ENCODE measurements at regions not wholly inside any gene's neighbourhood (a gene's known extent, or its start where the extent isn't known, plus 50 kb on each side); places are given as distances from the start of the nearest gene placed in this dataset.

DNA sequence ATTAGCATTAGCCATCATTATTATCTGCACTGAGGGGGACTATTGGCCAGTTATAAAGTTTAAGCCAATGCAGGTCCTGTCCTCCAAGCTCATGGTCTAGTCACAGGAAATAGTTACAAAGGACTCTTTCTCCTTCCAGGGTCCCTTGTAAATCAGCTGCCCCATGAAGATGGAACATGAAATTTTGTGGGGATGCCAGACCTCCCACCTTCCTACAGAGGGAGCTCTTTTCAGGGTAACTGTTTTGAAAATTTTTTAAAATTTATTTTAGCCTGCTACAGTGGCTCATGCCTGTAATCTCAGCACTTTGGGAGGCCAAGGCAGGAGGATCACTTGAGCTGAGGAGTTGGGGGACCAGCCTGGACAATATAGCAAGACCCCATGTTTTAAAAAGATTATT is 124.4 kb upstream of the SLC34A2 start:
- Histone ChIP-seq H3F3A (replicated peaks; ENCODE audit: low read depth) (no peaks in the 10 kb centered on the region), H3K4me3 (no peak overlapping the region), H3K4me2 (no peak overlapping the region), H4K20me1 (replicated peaks; ENCODE audit: insufficient read depth) (no peaks in the 10 kb centered on the region), H3K36me3 (ENCODE audit: insufficient read depth) (no peaks in the 10 kb centered on the region), H3K27ac (ENCODE audit: low read depth) (no peak overlapping the region), H3K79me2 (replicated peaks; ENCODE audit: insufficient read depth) (no peaks in the 10 kb centered on the region), H3K27me3 (ENCODE audit: insufficient read depth) (no peaks in the 10 kb centered on the region), H3K4me1 (ENCODE audit: insufficient read depth) (no peaks in the 10 kb centered on the region), H3K9me2 (ENCODE audit: insufficient read depth) (no peaks in the 10 kb centered on the region), H2AFZ (no peak overlapping the region)
- ATAC-seq: no peak
- H3K4me3 Mint-ChIP-seq: no peak overlapping the region
- H3K36me3 Mint-ChIP-seq (ENCODE audit: low read depth): no peaks in the 10 kb centered on the region
- 0 out of 3 replicates have a peak, but pooled peaks cover 3% of the 10 kb centered on the region for H3K9me3 Mint-ChIP-seq
- H3K27ac Mint-ChIP-seq: no peak overlapping the region
- peaks cover 13% of the 10 kb centered on the region for H3K4me1 Mint-ChIP-seq
- DNase-seq (ENCODE audit: low spot score): peak; percentile 56
- TF ChIP-seq EZH2 (IDR thresholded peaks at IDR 0.05; ENCODE audit: low read depth, unreplicated experiment): no peak
- TF ChIP-seq, protein P1, sequence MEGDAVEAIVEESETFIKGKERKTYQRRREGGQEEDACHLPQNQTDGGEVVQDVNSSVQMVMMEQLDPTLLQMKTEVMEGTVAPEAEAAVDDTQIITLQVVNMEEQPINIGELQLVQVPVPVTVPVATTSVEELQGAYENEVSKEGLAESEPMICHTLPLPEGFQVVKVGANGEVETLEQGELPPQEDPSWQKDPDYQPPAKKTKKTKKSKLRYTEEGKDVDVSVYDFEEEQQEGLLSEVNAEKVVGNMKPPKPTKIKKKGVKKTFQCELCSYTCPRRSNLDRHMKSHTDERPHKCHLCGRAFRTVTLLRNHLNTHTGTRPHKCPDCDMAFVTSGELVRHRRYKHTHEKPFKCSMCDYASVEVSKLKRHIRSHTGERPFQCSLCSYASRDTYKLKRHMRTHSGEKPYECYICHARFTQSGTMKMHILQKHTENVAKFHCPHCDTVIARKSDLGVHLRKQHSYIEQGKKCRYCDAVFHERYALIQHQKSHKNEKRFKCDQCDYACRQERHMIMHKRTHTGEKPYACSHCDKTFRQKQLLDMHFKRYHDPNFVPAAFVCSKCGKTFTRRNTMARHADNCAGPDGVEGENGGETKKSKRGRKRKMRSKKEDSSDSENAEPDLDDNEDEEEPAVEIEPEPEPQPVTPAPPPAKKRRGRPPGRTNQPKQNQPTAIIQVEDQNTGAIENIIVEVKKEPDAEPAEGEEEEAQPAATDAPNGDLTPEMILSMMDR (conservative IDR thresholded peaks at IDR 0.05; ENCODE audit: low read depth in 2 of 2): peak; percentile 65 to 78
- peaks cover 2% of the 10 kb centered on the region for H3K27me3 Mint-ChIP-seq (ENCODE audit: insufficient read depth, low read depth, poor library complexity)

DNA sequence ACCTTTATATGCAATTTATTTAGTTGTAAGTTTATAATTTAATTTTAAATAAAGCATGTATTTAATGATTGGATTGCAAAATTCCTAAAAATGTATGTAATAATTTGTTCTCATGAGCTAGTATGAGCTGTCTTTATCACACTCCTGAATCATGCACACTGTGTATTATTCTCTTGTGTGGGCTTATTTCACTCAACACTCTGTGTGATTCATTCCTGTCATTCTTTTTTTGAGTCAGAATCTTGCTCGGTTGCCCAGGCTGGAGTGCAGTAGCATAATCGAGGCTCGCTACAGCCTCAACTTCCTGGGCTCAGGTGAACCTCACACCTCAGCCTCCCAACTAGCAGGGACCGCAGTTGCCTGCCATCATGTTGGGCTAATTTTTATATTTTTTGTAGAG is 123.1 kb upstream of the SLC34A2 start:
- Histone ChIP-seq H3K36me3 (ENCODE audit: insufficient read depth) (no peaks in the 10 kb centered on the region), H2AFZ (no peak overlapping the region), H3K4me1 (ENCODE audit: insufficient read depth) (no peaks in the 10 kb centered on the region), H3K27me3 (ENCODE audit: insufficient read depth) (no peaks in the 10 kb centered on the region), H3K4me2 (no peak overlapping the region), H3K79me2 (replicated peaks; ENCODE audit: insufficient read depth) (no peaks in the 10 kb centered on the region), H3K27ac (ENCODE audit: low read depth) (no peak overlapping the region), H3F3A (replicated peaks; ENCODE audit: low read depth) (no peaks in the 10 kb centered on the region), H4K20me1 (replicated peaks; ENCODE audit: insufficient read depth) (no peaks in the 10 kb centered on the region), H3K4me3 (no peak overlapping the region), H3K9me2 (ENCODE audit: insufficient read depth) (no peaks in the 10 kb centered on the region)
- Mint-ChIP-seq H3K27me3 (ENCODE audit: insufficient read depth, low read depth, poor library complexity) (peaks cover 6% of the 10 kb centered on the region), H3K9me3 (0 out of 3 replicates have a peak, but pooled peaks cover 3% of the 10 kb centered on the region), H3K4me3 (no peak overlapping the region), H3K36me3 (ENCODE audit: low read depth) (no peaks in the 10 kb centered on the region), H3K27ac (no peak overlapping the region), H3K4me1 (peaks cover 13% of the 10 kb centered on the region)
- DNase-seq (ENCODE audit: low spot score) (no peak), ATAC-seq (no peak)
- TF ChIP-seq, protein P2, sequence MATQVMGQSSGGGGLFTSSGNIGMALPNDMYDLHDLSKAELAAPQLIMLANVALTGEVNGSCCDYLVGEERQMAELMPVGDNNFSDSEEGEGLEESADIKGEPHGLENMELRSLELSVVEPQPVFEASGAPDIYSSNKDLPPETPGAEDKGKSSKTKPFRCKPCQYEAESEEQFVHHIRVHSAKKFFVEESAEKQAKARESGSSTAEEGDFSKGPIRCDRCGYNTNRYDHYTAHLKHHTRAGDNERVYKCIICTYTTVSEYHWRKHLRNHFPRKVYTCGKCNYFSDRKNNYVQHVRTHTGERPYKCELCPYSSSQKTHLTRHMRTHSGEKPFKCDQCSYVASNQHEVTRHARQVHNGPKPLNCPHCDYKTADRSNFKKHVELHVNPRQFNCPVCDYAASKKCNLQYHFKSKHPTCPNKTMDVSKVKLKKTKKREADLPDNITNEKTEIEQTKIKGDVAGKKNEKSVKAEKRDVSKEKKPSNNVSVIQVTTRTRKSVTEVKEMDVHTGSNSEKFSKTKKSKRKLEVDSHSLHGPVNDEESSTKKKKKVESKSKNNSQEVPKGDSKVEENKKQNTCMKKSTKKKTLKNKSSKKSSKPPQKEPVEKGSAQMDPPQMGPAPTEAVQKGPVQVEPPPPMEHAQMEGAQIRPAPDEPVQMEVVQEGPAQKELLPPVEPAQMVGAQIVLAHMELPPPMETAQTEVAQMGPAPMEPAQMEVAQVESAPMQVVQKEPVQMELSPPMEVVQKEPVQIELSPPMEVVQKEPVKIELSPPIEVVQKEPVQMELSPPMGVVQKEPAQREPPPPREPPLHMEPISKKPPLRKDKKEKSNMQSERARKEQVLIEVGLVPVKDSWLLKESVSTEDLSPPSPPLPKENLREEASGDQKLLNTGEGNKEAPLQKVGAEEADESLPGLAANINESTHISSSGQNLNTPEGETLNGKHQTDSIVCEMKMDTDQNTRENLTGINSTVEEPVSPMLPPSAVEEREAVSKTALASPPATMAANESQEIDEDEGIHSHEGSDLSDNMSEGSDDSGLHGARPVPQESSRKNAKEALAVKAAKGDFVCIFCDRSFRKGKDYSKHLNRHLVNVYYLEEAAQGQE (IDR thresholded peaks at IDR 0.05; ENCODE audit: unreplicated experiment): no peak
- TF ChIP-seq, protein P3, sequence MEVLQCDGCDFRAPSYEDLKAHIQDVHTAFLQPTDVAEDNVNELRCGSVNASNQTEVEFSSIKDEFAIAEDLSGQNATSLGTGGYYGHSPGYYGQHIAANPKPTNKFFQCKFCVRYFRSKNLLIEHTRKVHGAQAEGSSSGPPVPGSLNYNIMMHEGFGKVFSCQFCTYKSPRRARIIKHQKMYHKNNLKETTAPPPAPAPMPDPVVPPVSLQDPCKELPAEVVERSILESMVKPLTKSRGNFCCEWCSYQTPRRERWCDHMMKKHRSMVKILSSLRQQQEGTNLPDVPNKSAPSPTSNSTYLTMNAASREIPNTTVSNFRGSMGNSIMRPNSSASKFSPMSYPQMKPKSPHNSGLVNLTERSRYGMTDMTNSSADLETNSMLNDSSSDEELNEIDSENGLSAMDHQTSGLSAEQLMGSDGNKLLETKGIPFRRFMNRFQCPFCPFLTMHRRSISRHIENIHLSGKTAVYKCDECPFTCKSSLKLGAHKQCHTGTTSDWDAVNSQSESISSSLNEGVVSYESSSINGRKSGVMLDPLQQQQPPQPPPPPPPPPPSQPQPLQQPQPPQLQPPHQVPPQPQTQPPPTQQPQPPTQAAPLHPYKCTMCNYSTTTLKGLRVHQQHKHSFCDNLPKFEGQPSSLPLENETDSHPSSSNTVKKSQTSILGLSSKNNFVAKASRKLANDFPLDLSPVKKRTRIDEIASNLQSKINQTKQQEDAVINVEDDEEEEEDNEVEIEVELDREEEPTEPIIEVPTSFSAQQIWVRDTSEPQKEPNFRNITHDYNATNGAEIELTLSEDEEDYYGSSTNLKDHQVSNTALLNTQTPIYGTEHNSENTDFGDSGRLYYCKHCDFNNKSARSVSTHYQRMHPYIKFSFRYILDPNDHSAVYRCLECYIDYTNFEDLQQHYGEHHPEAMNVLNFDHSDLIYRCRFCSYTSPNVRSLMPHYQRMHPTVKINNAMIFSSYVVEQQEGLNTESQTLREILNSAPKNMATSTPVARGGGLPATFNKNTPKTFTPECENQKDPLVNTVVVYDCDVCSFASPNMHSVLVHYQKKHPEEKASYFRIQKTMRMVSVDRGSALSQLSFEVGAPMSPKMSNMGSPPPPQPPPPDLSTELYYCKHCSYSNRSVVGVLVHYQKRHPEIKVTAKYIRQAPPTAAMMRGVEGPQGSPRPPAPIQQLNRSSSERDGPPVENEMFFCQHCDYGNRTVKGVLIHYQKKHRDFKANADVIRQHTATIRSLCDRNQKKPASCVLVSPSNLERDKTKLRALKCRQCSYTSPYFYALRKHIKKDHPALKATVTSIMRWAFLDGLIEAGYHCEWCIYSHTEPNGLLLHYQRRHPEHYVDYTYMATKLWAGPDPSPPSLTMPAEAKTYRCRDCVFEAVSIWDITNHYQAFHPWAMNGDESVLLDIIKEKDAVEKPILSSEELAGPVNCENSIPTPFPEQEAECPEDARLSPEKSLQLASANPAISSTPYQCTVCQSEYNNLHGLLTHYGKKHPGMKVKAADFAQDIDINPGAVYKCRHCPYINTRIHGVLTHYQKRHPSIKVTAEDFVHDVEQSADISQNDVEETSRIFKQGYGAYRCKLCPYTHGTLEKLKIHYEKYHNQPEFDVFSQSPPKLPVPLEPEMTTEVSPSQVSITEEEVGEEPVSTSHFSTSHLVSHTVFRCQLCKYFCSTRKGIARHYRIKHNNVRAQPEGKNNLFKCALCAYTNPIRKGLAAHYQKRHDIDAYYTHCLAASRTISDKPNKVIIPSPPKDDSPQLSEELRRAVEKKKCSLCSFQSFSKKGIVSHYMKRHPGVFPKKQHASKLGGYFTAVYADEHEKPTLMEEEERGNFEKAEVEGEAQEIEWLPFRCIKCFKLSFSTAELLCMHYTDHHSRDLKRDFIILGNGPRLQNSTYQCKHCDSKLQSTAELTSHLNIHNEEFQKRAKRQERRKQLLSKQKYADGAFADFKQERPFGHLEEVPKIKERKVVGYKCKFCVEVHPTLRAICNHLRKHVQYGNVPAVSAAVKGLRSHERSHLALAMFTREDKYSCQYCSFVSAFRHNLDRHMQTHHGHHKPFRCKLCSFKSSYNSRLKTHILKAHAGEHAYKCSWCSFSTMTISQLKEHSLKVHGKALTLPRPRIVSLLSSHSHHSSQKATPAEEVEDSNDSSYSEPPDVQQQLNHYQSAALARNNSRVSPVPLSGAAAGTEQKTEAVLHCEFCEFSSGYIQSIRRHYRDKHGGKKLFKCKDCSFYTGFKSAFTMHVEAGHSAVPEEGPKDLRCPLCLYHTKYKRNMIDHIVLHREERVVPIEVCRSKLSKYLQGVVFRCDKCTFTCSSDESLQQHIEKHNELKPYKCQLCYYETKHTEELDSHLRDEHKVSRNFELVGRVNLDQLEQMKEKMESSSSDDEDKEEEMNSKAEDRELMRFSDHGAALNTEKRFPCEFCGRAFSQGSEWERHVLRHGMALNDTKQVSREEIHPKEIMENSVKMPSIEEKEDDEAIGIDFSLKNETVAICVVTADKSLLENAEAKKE (CRISPR knock-in tag; IDR thresholded peaks at IDR 0.05): no peak
- TF ChIP-seq CREB1 (CRISPR knock-in tag; IDR thresholded peaks at IDR 0.05; ENCODE audit: low read depth): no peak
- TF ChIP-seq ZNF331 (CRISPR knock-in tag; IDR thresholded peaks at IDR 0.05; ENCODE audit: low read depth): no peak
- TF ChIP-seq, protein P1 (conservative IDR thresholded peaks at IDR 0.05; ENCODE audit: low read depth in 2 of 2): no peak
- TF ChIP-seq ZNF114 (CRISPR knock-in tag; IDR thresholded peaks at IDR 0.05): no peak
- TF ChIP-seq STAT1 (IDR thresholded peaks at IDR 0.05; ENCODE audit: unreplicated experiment): no peak
